Neural progenitor cell (in vitro differentiated cells): ENCODE measurements at regions not wholly inside any gene's neighbourhood (a gene's known extent, or its start where the extent isn't known, plus 50 kb on each side); places are given as distances from the start of the nearest gene placed in this dataset.

Source experiments
- DNase-seq: peaks from one replicate; pipeline ENCODE4 v3.0.0-alpha.2; 2016; ENCODE audit warnings: low spot score
- H2AFZ ChIP-seq: fragments of 200-600 bp; sonication (generic); replicated peaks from 2 replicates; pipeline ENCODE4 v1.6.1; 2016; ENCODE audit warnings: antibody characterized with exemption
- H3F3A ChIP-seq: fragments of 200-600 bp; sonication (generic); 2 replicates; pipeline ENCODE4 v1.6.1; 2016; ENCODE audit warnings: antibody characterized with exemption, low read depth
- H3K27ac ChIP-seq: fragments of 200-600 bp; sonication (generic); 2 replicates; pipeline ENCODE4 v1.5.1; 2016; ENCODE audit warnings: mild to moderate bottlenecking
- H3K27me3 ChIP-seq: fragments of 200-600 bp; sonication (generic); 2 replicates; pipeline ENCODE4 v1.6.1; 2016; ENCODE audit warnings: mild to moderate bottlenecking, moderate library complexity
- H3K36me3 ChIP-seq: fragments of 200-600 bp; sonication (generic); 2 replicates; pipeline ENCODE4 v1.5.1; 2016
- H3K4me1 ChIP-seq: fragments of 200-600 bp; sonication (generic); 2 replicates; pipeline ENCODE4 v1.6.1; 2016; ENCODE audit warnings: mixed run types
- H3K4me2 ChIP-seq: fragments of 200-600 bp; sonication (generic); 2 replicates; pipeline ENCODE4 v1.6.1; 2016
- H3K4me3 ChIP-seq: fragments of 200-600 bp; sonication (generic); 2 replicates; pipeline ENCODE4 v1.5.1; 2016
- H3K79me2 ChIP-seq: fragments of 200-600 bp; sonication (generic); 2 replicates; pipeline ENCODE4 v1.6.1; 2016; ENCODE audit warnings: low read depth
- H3K9ac ChIP-seq: fragments of 200-600 bp; sonication (generic); 2 replicates; pipeline ENCODE4 v1.6.1; 2016
- H3K9me3 ChIP-seq: fragments of 200-600 bp; sonication (generic); 2 replicates; pipeline ENCODE4 v1.5.1; 2016; ENCODE audit warnings: low read depth
- H4K20me1 ChIP-seq: fragments of 200-600 bp; sonication (generic); 2 replicates; pipeline ENCODE4 v1.6.1; 2016; ENCODE audit warnings: low read depth
- H3K27ac Mint-ChIP-seq: 3 replicates; pipeline ENCODE4 v1.8.0; 2021; ENCODE audit warnings: mixed read lengths
- H3K27me3 Mint-ChIP-seq: 2 replicates; pipeline ENCODE4 v1.8.0; 2022; ENCODE audit warnings: low read depth, mild to moderate bottlenecking, inconsistent platforms, moderate library complexity, mixed read lengths; ENCODE audit not compliant: insufficient read depth
- H3K36me3 Mint-ChIP-seq: 3 replicates; pipeline ENCODE4 v1.8.0; 2021; ENCODE audit warnings: mixed read lengths
- H3K4me1 Mint-ChIP-seq: 3 replicates; pipeline ENCODE4 v1.8.0; 2021; ENCODE audit warnings: mixed read lengths
- H3K4me3 Mint-ChIP-seq: 3 replicates; pipeline ENCODE4 v1.8.0; 2021; ENCODE audit warnings: mild to moderate bottlenecking, moderate library complexity, mixed read lengths
- H3K9me3 Mint-ChIP-seq: 3 replicates; pipeline ENCODE4 v1.8.0; 2020; ENCODE audit warnings: mixed read lengths
- CTCF ChIP-seq: fragments of 200-600 bp; sonication (generic); IDR thresholded peaks from 2 replicates; pipeline ENCODE4 v1.5.1; 2017; ENCODE audit warnings: antibody characterized with exemption, mild to moderate bottlenecking
- EZH2 ChIP-seq: fragments of 200-600 bp; sonication (generic); IDR thresholded peaks from 2 replicates; pipeline ENCODE4 v1.6.1; 2017; ENCODE audit warnings: antibody characterized with exemption, mild to moderate bottlenecking, moderate library complexity
- EZH2phosphoT487 ChIP-seq: fragments of 200-600 bp; sonication (generic); IDR thresholded peaks from 2 replicates; pipeline ENCODE4 v1.6.1; 2017; ENCODE audit warnings: antibody characterized with exemption

- Histone ChIP-seq H3K27ac (no peak overlapping the region), H4K20me1 (no peaks in the 10 kb centered on the region), H3K9ac (no peak overlapping the region), H3K27me3 (no peaks in the 10 kb centered on the region), H2AFZ (no peak overlapping the region), H3K4me1 (no peaks in the 10 kb centered on the region), H3K79me2 (no peaks in the 10 kb centered on the region), H3F3A (no peaks in the 10 kb centered on the region), H3K4me2 (no peak overlapping the region), H3K4me3 (no peak overlapping the region), H3K9me3 (no peaks in the 10 kb centered on the region), H3K36me3 (no peaks in the 10 kb centered on the region)
- DNase-seq = no peak
- Mint-ChIP-seq H3K4me1 (peaks cover 7% of the 10 kb centered on the region), H3K4me3 (no peak overlapping the region), H3K9me3 (peaks cover 13% of the 10 kb centered on the region), H3K27ac (peak overlapping the region; percentile 21), H3K27me3 (peaks cover 11% of the 10 kb centered on the region), H3K36me3 (no peaks in the 10 kb centered on the region)
- no peak for TF ChIP-seq EZH2phosphoT487
- TF ChIP-seq EZH2 = no peak
- no peak for TF ChIP-seq CTCF
Observed at GRCh38 chr16:54405478-54405877, 118.9 kb upstream of the IRX3 start.

GRCh38 chr16:54403580-54403979 is 117.0 kb upstream of the IRX3 start:
- no peak overlapping the region for H3K27ac ChIP-seq
- H2AFZ ChIP-seq = no peak overlapping the region
- H3K9me3 ChIP-seq = no peaks in the 10 kb centered on the region
- Mint-ChIP-seq H3K27me3 (peaks cover 10% of the 10 kb centered on the region), H3K36me3 (no peaks in the 10 kb centered on the region), H3K27ac (no peak overlapping the region), H3K4me3 (no peak overlapping the region), H3K4me1 (peaks cover 6% of the 10 kb centered on the region), H3K9me3 (peaks cover 13% of the 10 kb centered on the region)
- H3F3A ChIP-seq = no peaks in the 10 kb centered on the region
- H3K4me2 ChIP-seq = no peak overlapping the region
- H3K79me2 ChIP-seq = no peaks in the 10 kb centered on the region
- no peaks in the 10 kb centered on the region for H3K36me3 ChIP-seq
- no peaks in the 10 kb centered on the region for H4K20me1 ChIP-seq
- no peak for DNase-seq
- H3K4me1 ChIP-seq = peaks cover 3% of the 10 kb centered on the region
- H3K9ac ChIP-seq = no peak overlapping the region
- no peak for TF ChIP-seq EZH2phosphoT487
- no peaks in the 10 kb centered on the region for H3K27me3 ChIP-seq
- no peak overlapping the region for H3K4me3 ChIP-seq

GRCh38 chr16:54402873-54403272 is 116.3 kb upstream of the IRX3 start:
- Mint-ChIP-seq H3K4me3 (no peak overlapping the region), H3K36me3 (no peaks in the 10 kb centered on the region), H3K9me3 (peaks cover 11% of the 10 kb centered on the region), H3K4me1 (peaks cover 6% of the 10 kb centered on the region), H3K27ac (no peak overlapping the region), H3K27me3 (peaks cover 12% of the 10 kb centered on the region)
- H2AFZ ChIP-seq = no peak overlapping the region
- H3K4me2 ChIP-seq = no peak overlapping the region
- H3K9ac ChIP-seq = no peak overlapping the region
- no peak for TF ChIP-seq CTCF
- TF ChIP-seq EZH2 = no peak
- TF ChIP-seq EZH2phosphoT487 = no peak
- peaks cover 3% of the 10 kb centered on the region for H3K4me1 ChIP-seq
- no peak for DNase-seq
- no peaks in the 10 kb centered on the region for H3F3A ChIP-seq
- no peaks in the 10 kb centered on the region for H3K27me3 ChIP-seq
- no peaks in the 10 kb centered on the region for H3K79me2 ChIP-seq
- no peak overlapping the region for H3K4me3 ChIP-seq
- H3K27ac ChIP-seq = no peak overlapping the region
- H3K9me3 ChIP-seq = no peaks in the 10 kb centered on the region
- no peaks in the 10 kb centered on the region for H4K20me1 ChIP-seq
- no peaks in the 10 kb centered on the region for H3K36me3 ChIP-seq

GRCh38 chr16:54402270-54402669 is 115.7 kb upstream of the IRX3 start:
- H2AFZ ChIP-seq = no peak overlapping the region
- no peaks in the 10 kb centered on the region for H3K36me3 Mint-ChIP-seq
- H3K4me3 Mint-ChIP-seq = no peak overlapping the region
- no peaks in the 10 kb centered on the region for H3K79me2 ChIP-seq
- H3K4me2 ChIP-seq = no peak overlapping the region
- no peak overlapping the region for H3K27ac ChIP-seq
- no peak for TF ChIP-seq EZH2
- no peak for TF ChIP-seq CTCF
- no peak for TF ChIP-seq EZH2phosphoT487
- H3K4me1 ChIP-seq = peaks cover 3% of the 10 kb centered on the region
- no peaks in the 10 kb centered on the region for H3F3A ChIP-seq
- DNase-seq = no peak
- H3K27ac Mint-ChIP-seq = no peak overlapping the region
- peaks cover 6% of the 10 kb centered on the region for H3K4me1 Mint-ChIP-seq
- H3K9me3 Mint-ChIP-seq = peaks cover 7% of the 10 kb centered on the region
- no peaks in the 10 kb centered on the region for H3K9me3 ChIP-seq
- H3K27me3 ChIP-seq = no peaks in the 10 kb centered on the region
- H4K20me1 ChIP-seq = no peaks in the 10 kb centered on the region
- no peaks in the 10 kb centered on the region for H3K36me3 ChIP-seq
- no peak overlapping the region for H3K4me3 ChIP-seq
- H3K27me3 Mint-ChIP-seq = peaks cover 12% of the 10 kb centered on the region
- H3K9ac ChIP-seq = no peak overlapping the region
